H1 (cell line): ENCODE measurements at regions not wholly inside any gene's neighbourhood (a gene's known extent, or its start where the extent isn't known, plus 50 kb on each side); places are given as distances from the start of the nearest gene placed in this dataset.

ENCODE experiments used
- CTBP2 ChIP-seq: IDR thresholded peaks from 2 replicates; pipeline ENCODE4 v1.7.0; 2011; ENCODE audit warnings: borderline replicate concordance, mild to moderate bottlenecking, moderate library complexity, mixed read lengths, low read length; ENCODE audit not compliant: insufficient read depth, insufficient read length
- CTCF ChIP-seq, 3 experiments: IDR thresholded peaks; 1 replicate in 2 of 3; 2 replicates in 1 of 3; pipeline versions ENCODE4 v1.5.1 to v1.6.1; 2011; ENCODE audit warnings: low read length in 3 of 3, mild to moderate bottlenecking in 3 of 3, inconsistent platforms in 2 of 3, low read depth in 1 of 3, moderate library complexity in 1 of 3; ENCODE audit not compliant: insufficient read depth in 1 of 3; ENCODE audit errors: control extremely low read depth in 1 of 3
- EGR1 ChIP-seq: IDR thresholded peaks from 2 replicates; pipeline ENCODE4 v1.6.1; 2011; ENCODE audit warnings: low read depth, low read length, borderline replicate concordance
- HDAC2 ChIP-seq, 2 experiments: fragments of 300-600 bp in 1 of 2; sonication (generic) in 1 of 2; IDR thresholded peaks; 2 replicates each; pipeline ENCODE4 v1.6.1; 2011 to 2012; ENCODE audit warnings: low read depth in 2 of 2, low read length in 2 of 2, mild to moderate bottlenecking in 2 of 2, moderate library complexity in 2 of 2, borderline replicate concordance in 1 of 2, inconsistent platforms in 1 of 2
- POU5F1 ChIP-seq: IDR thresholded peaks from 2 replicates; pipeline ENCODE4 v1.6.1; 2011; ENCODE audit warnings: low read depth, mild to moderate bottlenecking, low read length, moderate library complexity
- SRF ChIP-seq: IDR thresholded peaks from 2 replicates; pipeline ENCODE4 v1.6.1; 2011; ENCODE audit warnings: mild to moderate bottlenecking, low read depth, low read length, moderate library complexity
- TBP ChIP-seq: IDR thresholded peaks from 2 replicates; pipeline ENCODE4 v1.6.1; 2011; ENCODE audit warnings: low read depth, low read length, improper control_type of control experiment

GRCh38 chr14:28502517-28502916 lies 264.1 kb upstream of the FOXG1 start (continued):
- TF ChIP-seq CTCF (IDR thresholded peaks at IDR 0.05; ENCODE audit: control extremely low read depth in 1 of 3, insufficient read depth in 1 of 3, low read depth in 1 of 3, low read length in 3 of 3) (no peak), SRF (no peak), TBP (no peak), EGR1 (no peak), POU5F1 (no peak), HDAC2 (IDR thresholded peaks at IDR 0.05; ENCODE audit: borderline replicate concordance in 1 of 2, low read depth in 2 of 2, low read length in 2 of 2) (no peak), CTBP2 (no peak)
